Keratinocyte (primary cell): ENCODE measurements at regions not wholly inside any gene's neighbourhood (a gene's known extent, or its start where the extent isn't known, plus 50 kb on each side); places are given as distances from the start of the nearest gene placed in this dataset.

Source experiments
- DNase-seq: peaks from one replicate; pipeline ENCODE4 v3.0.0-alpha.2; 2011; ENCODE audit warnings: low read depth, missing footprints, low spot score
- FAIRE-seq: peaks from 2 replicates; lab custom pipeline; 2011; peaks lifted over from hg19 to GRCh38; lab: Jason Lieb, UNC
- H2AFZ ChIP-seq: 2 replicates; pipeline ENCODE4 v1.6.0; 2012; ENCODE audit warnings: low read length, control low read depth, inconsistent platforms; ENCODE audit not compliant: control insufficient read depth
- H3K27ac ChIP-seq: 2 replicates; pipeline ENCODE4 v1.5.1; 2011; ENCODE audit warnings: low read length; ENCODE audit not compliant: control insufficient read depth, insufficient read depth
- H3K27me3 ChIP-seq: 3 replicates; pipeline ENCODE4 v1.6.0; 2011; ENCODE audit warnings: low read length; ENCODE audit not compliant: control insufficient read depth, insufficient read depth; ENCODE audit errors: extremely low read depth
- H3K36me3 ChIP-seq, 2 experiments: 2 replicates in 1 of 2; 3 replicates in 1 of 2; pipeline ENCODE4 v1.5.1; 2011; ENCODE audit warnings: low read length in 2 of 2, mild to moderate bottlenecking in 1 of 2; ENCODE audit not compliant: control insufficient read depth in 2 of 2, insufficient read depth in 2 of 2; ENCODE audit errors: extremely low read depth in 1 of 2
- H3K4me1 ChIP-seq: 3 replicates; pipeline ENCODE4 v1.5.1; 2011; ENCODE audit warnings: low read length; ENCODE audit not compliant: control insufficient read depth, insufficient read depth; ENCODE audit errors: extremely low read depth
- H3K4me2 ChIP-seq: 3 replicates; pipeline ENCODE4 v1.6.0; 2011; ENCODE audit warnings: low read depth, low read length; ENCODE audit not compliant: control insufficient read depth, insufficient read depth; ENCODE audit errors: extremely low read depth
- H3K4me3 ChIP-seq, 3 experiments: fragments of 200-600 bp in 1 of 3; sonication (generic) in 1 of 3; 2 replicates in 2 of 3; 3 replicates in 1 of 3; pipeline ENCODE4 v1.5.1; 2011 to 2016; ENCODE audit warnings: low read length in 3 of 3, mild to moderate bottlenecking in 3 of 3, control low read depth in 2 of 3, inconsistent platforms in 1 of 3, low read depth in 1 of 3, mixed read lengths in 1 of 3, mixed run types in 1 of 3, moderate library complexity in 1 of 3; ENCODE audit not compliant: control insufficient read depth in 2 of 3, insufficient read depth in 2 of 3; ENCODE audit errors: extremely low read depth in 1 of 3
- H3K79me2 ChIP-seq: 2 replicates; pipeline ENCODE4 v1.6.0; 2012; ENCODE audit warnings: low read length; ENCODE audit not compliant: control insufficient read depth, insufficient read depth
- H3K9ac ChIP-seq: 3 replicates; pipeline ENCODE4 v1.6.0; 2011; ENCODE audit warnings: low read length; ENCODE audit not compliant: control insufficient read depth, insufficient read depth; ENCODE audit errors: extremely low read depth
- H3K9me1 ChIP-seq: 3 replicates; pipeline ENCODE4 v1.6.0; 2011; ENCODE audit warnings: low read length; ENCODE audit not compliant: control insufficient read depth, insufficient read depth; ENCODE audit errors: extremely low read depth
- H3K9me3 ChIP-seq: 2 replicates; pipeline ENCODE4 v1.5.1; 2012; ENCODE audit warnings: low read depth, low read length; ENCODE audit not compliant: control insufficient read depth
- H4K20me1 ChIP-seq: 3 replicates; pipeline ENCODE4 v1.6.0; 2011; ENCODE audit warnings: low read length; ENCODE audit not compliant: control insufficient read depth, insufficient read depth; ENCODE audit errors: extremely low read depth
- CTCF ChIP-seq, 3 experiments: IDR thresholded peaks in 1 of 3; conservative IDR thresholded peaks in 1 of 3; optimal IDR thresholded peaks in 1 of 3; 2 replicates in 2 of 3; 3 replicates in 1 of 3; pipeline versions ENCODE3 to v1.5.1; 2011; ENCODE audit warnings: low read length in 3 of 3, mild to moderate bottlenecking in 3 of 3, moderate library complexity in 2 of 3, control low read depth in 1 of 3, inconsistent platforms in 1 of 3; ENCODE audit not compliant: insufficient read depth in 2 of 3; ENCODE audit errors: extremely low read depth in 1 of 3
- EZH2 ChIP-seq: IDR thresholded peaks from one replicate; pipeline ENCODE4 v1.6.1; 2012; ENCODE audit warnings: inconsistent platforms, mild to moderate bottlenecking, low read length, moderate library complexity
- dilution Hi-C: fragments of 300-500 bp; cut with MboI; formaldehyde crosslinking; loops from one replicate; pipeline ENCODE4 v1.7.0; 2020; ENCODE audit warnings: low sequenced_read_pairs; ENCODE audit not compliant: extremely low pct_ligation_motif_present

- no peaks in the 10 kb centered on the region for H3K9me1 ChIP-seq
- no peak for TF ChIP-seq CTCF (optimal IDR thresholded peaks at IDR 0.05 in 1 of 3, IDR thresholded peaks at IDR 0.05 in 1 of 3, conservative IDR thresholded peaks at IDR 0.05 in 1 of 3; ENCODE audit: extremely low read depth in 1 of 3, insufficient read depth in 2 of 3, low read length in 3 of 3)
- no peak for TF ChIP-seq EZH2
- DNase-seq (no peak), FAIRE-seq (no peak)
- H3K9me3 ChIP-seq, result no peaks in the 10 kb centered on the region
- dilution Hi-C loops, result no loop called here
- H2AFZ ChIP-seq, result no peak overlapping the region
- H3K79me2 ChIP-seq, result no peaks in the 10 kb centered on the region
- no peak overlapping the region for H3K9ac ChIP-seq
- H3K4me2 ChIP-seq, result no peak overlapping the region
- no peaks in the 10 kb centered on the region for H3K27me3 ChIP-seq
- no peak overlapping the region for H3K27ac ChIP-seq
- H3K36me3 ChIP-seq, result no peaks in the 10 kb centered on the region
- no peaks in the 10 kb centered on the region for H4K20me1 ChIP-seq
- H3K4me3 ChIP-seq, result no peak overlapping the region
- peaks cover 10% of the 10 kb centered on the region for H3K4me1 ChIP-seq
Observed at GRCh38 chr12:127189992-127190391, 1077.0 kb upstream of the TMEM132C start.

GRCh38 chr12:127191129-127191528 is 1075.8 kb upstream of the TMEM132C start:
- TF ChIP-seq CTCF (optimal IDR thresholded peaks at IDR 0.05 in 1 of 3, IDR thresholded peaks at IDR 0.05 in 1 of 3, conservative IDR thresholded peaks at IDR 0.05 in 1 of 3; ENCODE audit: extremely low read depth in 1 of 3, insufficient read depth in 2 of 3, low read length in 3 of 3) (no peak), EZH2 (no peak)
- dilution Hi-C loops, result no loop called here
- Histone ChIP-seq H3K4me3 (no peak overlapping the region), H3K36me3 (no peaks in the 10 kb centered on the region), H3K27ac (no peak overlapping the region), H3K79me2 (no peaks in the 10 kb centered on the region), H3K9me1 (no peaks in the 10 kb centered on the region), H3K27me3 (no peaks in the 10 kb centered on the region), H2AFZ (no peak overlapping the region), H3K9ac (no peak overlapping the region), H4K20me1 (no peaks in the 10 kb centered on the region), H3K9me3 (no peaks in the 10 kb centered on the region), H3K4me1 (peaks cover 10% of the 10 kb centered on the region), H3K4me2 (no peak overlapping the region)
- DNase-seq (peak; percentile 17), FAIRE-seq (peak; percentile 74)
